ENCODE measurements at regions not wholly inside any gene's neighbourhood (a gene's known extent, or its start where the extent isn't known, plus 50 kb on each side); places are given as distances from the start of the nearest gene placed in this dataset.

- no peaks in the 10 kb centered on the region for H3K4me1 Mint-ChIP-seq (ENCODE audit: low read depth)
- no peak for DNase-seq
- H3K36me3 Mint-ChIP-seq = no peaks in the 10 kb centered on the region
- intact Hi-C loops (cut with micrococcal nuclease) = no loop called here
- POLR2A ChIA-PET = no interaction called here
- no peaks in the 10 kb centered on the region for H3K9me3 Mint-ChIP-seq
- no peak overlapping the region for H3K27ac Mint-ChIP-seq
- H3K27me3 Mint-ChIP-seq = no peaks in the 10 kb centered on the region
- CTCF ChIA-PET = no interaction called here
- no peak overlapping the region for H3K4me3 Mint-ChIP-seq
Observed at GRCh38 chrX:109943092-109943739, 59.7 kb upstream of the TMEM164 start.

DNA sequence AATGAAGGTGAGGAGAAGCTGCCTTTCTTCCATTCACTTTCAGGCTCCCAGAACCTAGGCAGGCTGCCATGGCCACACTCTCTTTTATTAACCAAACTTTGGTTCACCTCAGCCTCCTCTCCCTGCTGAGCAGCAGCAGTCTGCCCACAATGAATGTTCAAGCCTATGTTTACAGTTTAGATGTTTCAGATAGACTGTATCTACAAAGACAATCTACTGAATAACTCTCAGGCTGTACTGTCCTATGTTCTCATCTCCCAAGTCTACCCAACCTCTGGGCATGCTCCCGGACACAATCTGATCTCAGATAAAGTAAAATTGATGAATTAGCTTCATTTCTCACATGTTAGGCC, 59.2 kb upstream of the TMEM164 start:
- H3K4me1 Mint-ChIP-seq (ENCODE audit: low read depth) = no peaks in the 10 kb centered on the region
- no peaks in the 10 kb centered on the region for H3K9me3 Mint-ChIP-seq
- H3K36me3 Mint-ChIP-seq = no peaks in the 10 kb centered on the region
- no peak for DNase-seq
- H3K27me3 Mint-ChIP-seq = no peaks in the 10 kb centered on the region
- H3K4me3 Mint-ChIP-seq = no peak overlapping the region
- ChIA-PET CTCF (no interaction called here), POLR2A (no interaction called here)
- H3K27ac Mint-ChIP-seq = no peak overlapping the region
- intact Hi-C loops (cut with micrococcal nuclease) = no loop called here

- DNase-seq = no peak
- Mint-ChIP-seq H3K36me3 (no peaks in the 10 kb centered on the region), H3K9me3 (no peaks in the 10 kb centered on the region), H3K27ac (no peak overlapping the region), H3K4me3 (no peak overlapping the region), H3K27me3 (no peaks in the 10 kb centered on the region), H3K4me1 (ENCODE audit: low read depth) (peaks cover 2% of the 10 kb centered on the region)
- POLR2A ChIA-PET = no interaction called here
- intact Hi-C loops (cut with micrococcal nuclease) = no loop called here
- CTCF ChIA-PET = no interaction called here
Observed at GRCh38 chrX:109952050-109952449, 50.9 kb upstream of the TMEM164 start.

DNA sequence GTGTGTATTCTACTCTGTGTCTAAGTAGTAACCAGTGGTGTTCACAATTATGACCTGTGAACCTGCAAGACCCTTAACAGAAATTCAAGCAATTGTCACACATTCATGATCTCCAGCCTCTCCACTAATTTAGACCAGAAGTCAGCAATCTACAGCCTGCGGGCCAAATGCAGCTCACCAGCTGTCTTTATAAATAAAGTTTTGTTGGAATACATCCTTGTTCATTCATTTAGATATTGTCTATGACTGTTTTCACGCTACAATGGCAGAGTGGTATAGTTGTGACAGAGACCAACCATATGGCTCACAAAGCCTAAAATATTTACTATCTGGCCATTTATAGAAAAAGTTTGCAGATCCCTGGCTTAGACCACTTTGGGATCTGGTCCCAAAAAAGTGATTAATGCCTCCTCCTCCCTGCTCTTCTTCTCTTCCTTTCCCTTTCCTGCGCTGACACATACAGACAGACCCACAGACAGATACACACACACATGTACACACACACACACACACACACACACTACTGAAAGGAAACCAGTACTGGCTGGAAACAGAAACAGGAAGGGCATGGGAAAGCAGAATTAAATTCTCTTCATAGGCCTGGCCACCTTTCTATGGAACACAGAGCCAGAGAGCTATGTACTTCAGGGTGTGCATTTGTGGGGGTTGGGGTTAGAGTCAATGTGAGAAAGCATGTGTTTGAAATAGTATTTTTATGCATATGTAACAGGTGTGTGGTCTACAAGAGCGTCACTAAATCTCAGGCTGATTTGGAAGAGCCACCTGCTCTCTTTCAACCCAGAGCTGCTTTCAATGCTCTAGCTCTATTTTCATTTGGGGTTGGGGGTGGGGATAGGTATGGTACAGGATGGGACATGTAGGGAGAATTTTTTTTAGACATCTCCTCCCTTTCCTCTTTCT, 49.7 kb upstream of the TMEM164 start:
- Mint-ChIP-seq H3K36me3 (no peaks in the 10 kb centered on the region), H3K27ac (no peak overlapping the region), H3K4me3 (no peak overlapping the region), H3K4me1 (ENCODE audit: low read depth) (peaks cover 2% of the 10 kb centered on the region), H3K27me3 (no peaks in the 10 kb centered on the region), H3K9me3 (no peaks in the 10 kb centered on the region)
- ChIA-PET CTCF (no interaction called here), POLR2A (no interaction called here)
- DNase-seq = no peak
- intact Hi-C loops (cut with micrococcal nuclease) = no loop called here

All from activated CD4-positive, alpha-beta memory T cell treated with anti-CD3 and anti-CD28 coated beads for 36 hours (primary cell).